ENCODE measurements at regions not wholly inside any gene's neighbourhood (a gene's known extent, or its start where the extent isn't known, plus 50 kb on each side); places are given as distances from the start of the nearest gene placed in this dataset.

- no peak overlapping the region for H2AK5ac ChIP-seq (ENCODE audit: low read length)
- H3K4me3 ChIP-seq (ENCODE audit: low read depth, low read length) = no peak overlapping the region
- no peak overlapping the region for H2BK120ac ChIP-seq (ENCODE audit: insufficient read depth, low read length, poor library complexity)
- H3K4me2 ChIP-seq (ENCODE audit: low read length) = no peak overlapping the region
- no peak overlapping the region for H3K4ac ChIP-seq (ENCODE audit: low read depth, low read length)
- no peaks in the 10 kb centered on the region for H3K4me1 ChIP-seq (ENCODE audit: control insufficient read depth in 1 of 2, insufficient read depth in 2 of 2, low read length in 2 of 2)
- no peak overlapping the region for H4K91ac ChIP-seq (ENCODE audit: low read depth, low read length)
- no peak overlapping the region for H2BK12ac ChIP-seq (ENCODE audit: low read length)
- no peak overlapping the region for H3K27ac ChIP-seq (ENCODE audit: low read depth, low read length)
- H4K8ac ChIP-seq (ENCODE audit: low read depth, low read length) = no peak overlapping the region
- no peak overlapping the region for H3K23ac ChIP-seq (ENCODE audit: low read length)
- WGBS (ENCODE audit: extremely low coverage, insufficient coverage, insufficient read length) = no CpG with 5 or more reads among the region's 2 CpGs
- no peak overlapping the region for H3K14ac ChIP-seq (ENCODE audit: low read length)
- no peak overlapping the region for H4K12ac ChIP-seq (ENCODE audit: low read depth, low read length)
- no peaks in the 10 kb centered on the region for H3K27me3 ChIP-seq (ENCODE audit: insufficient read depth, low read length)
- H2AFZ ChIP-seq (ENCODE audit: insufficient read depth, low read length, poor library complexity) = no peak overlapping the region
- no peaks in the 10 kb centered on the region for H3K9me3 ChIP-seq (ENCODE audit: insufficient read depth, low read depth, low read length)
- no peaks in the 10 kb centered on the region for H3K36me3 ChIP-seq (ENCODE audit: control insufficient read depth in 1 of 2, insufficient read depth in 2 of 2, low read length in 2 of 2)
- no peak overlapping the region for H3K9ac ChIP-seq (ENCODE audit: low read length)
- no peaks in the 10 kb centered on the region for H3K79me1 ChIP-seq (ENCODE audit: low read length)
- H3K79me2 ChIP-seq (ENCODE audit: control insufficient read depth, insufficient read depth, low read length, poor library complexity) = no peaks in the 10 kb centered on the region
- no peak overlapping the region for H3K18ac ChIP-seq (ENCODE audit: low read length)
- DNase-seq = no peak
- no peak overlapping the region for H2BK5ac ChIP-seq (ENCODE audit: low read depth, low read length, poor library complexity)
Observed at GRCh38 chr14:44446965-44447364, 60.1 kb downstream of the FSCB start.

DNA sequence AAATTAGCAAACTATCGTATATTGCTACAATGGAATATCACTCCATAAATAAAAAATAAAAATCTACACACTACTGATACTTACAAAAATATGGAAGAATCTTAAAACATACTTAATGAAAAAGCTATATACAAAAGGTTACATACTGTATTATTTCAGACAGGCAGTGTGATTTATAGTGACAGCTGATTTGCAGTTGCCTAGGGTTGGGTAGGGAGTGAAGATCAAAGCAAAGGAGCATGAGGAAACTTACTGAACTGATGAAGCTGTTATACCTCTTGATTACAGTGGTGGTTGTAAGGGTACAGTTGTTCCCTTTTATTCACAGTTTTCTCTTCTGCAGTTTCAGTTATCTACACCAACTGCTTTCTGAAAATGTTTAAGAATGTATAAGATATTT, 62.6 kb downstream of the FSCB start:
- no peak overlapping the region for H3K14ac ChIP-seq (ENCODE audit: low read length)
- no peak overlapping the region for H4K91ac ChIP-seq (ENCODE audit: low read depth, low read length)
- H3K18ac ChIP-seq (ENCODE audit: low read length) = no peak overlapping the region
- no peak overlapping the region for H3K4ac ChIP-seq (ENCODE audit: low read depth, low read length)
- no peak overlapping the region for H3K4me3 ChIP-seq (ENCODE audit: low read depth, low read length)
- no peaks in the 10 kb centered on the region for H3K36me3 ChIP-seq (ENCODE audit: control insufficient read depth in 1 of 2, insufficient read depth in 2 of 2, low read length in 2 of 2)
- H3K4me2 ChIP-seq (ENCODE audit: low read length) = no peak overlapping the region
- H4K12ac ChIP-seq (ENCODE audit: low read depth, low read length) = no peak overlapping the region
- no peaks in the 10 kb centered on the region for H3K27me3 ChIP-seq (ENCODE audit: insufficient read depth, low read length)
- no peak overlapping the region for H2BK120ac ChIP-seq (ENCODE audit: insufficient read depth, low read length, poor library complexity)
- no peak overlapping the region for H2AK5ac ChIP-seq (ENCODE audit: low read length)
- no CpG with 5 or more reads among the region's 1 CpG for WGBS (ENCODE audit: extremely low coverage, insufficient coverage, insufficient read length)
- no peak overlapping the region for H3K9ac ChIP-seq (ENCODE audit: low read length)
- no peaks in the 10 kb centered on the region for H3K79me1 ChIP-seq (ENCODE audit: low read length)
- no peak overlapping the region for H4K8ac ChIP-seq (ENCODE audit: low read depth, low read length)
- no peak overlapping the region for H3K27ac ChIP-seq (ENCODE audit: low read depth, low read length)
- no peak for DNase-seq
- no peak overlapping the region for H2BK5ac ChIP-seq (ENCODE audit: low read depth, low read length, poor library complexity)
- no peak overlapping the region for H3K23ac ChIP-seq (ENCODE audit: low read length)
- no peaks in the 10 kb centered on the region for H3K4me1 ChIP-seq (ENCODE audit: control insufficient read depth in 1 of 2, insufficient read depth in 2 of 2, low read length in 2 of 2)
- no peaks in the 10 kb centered on the region for H3K79me2 ChIP-seq (ENCODE audit: control insufficient read depth, insufficient read depth, low read length, poor library complexity)
- no peak overlapping the region for H2BK12ac ChIP-seq (ENCODE audit: low read length)
- H3K9me3 ChIP-seq (ENCODE audit: insufficient read depth, low read depth, low read length) = no peaks in the 10 kb centered on the region
- H2AFZ ChIP-seq (ENCODE audit: insufficient read depth, low read length, poor library complexity) = no peak overlapping the region

- H3K36me3 ChIP-seq (ENCODE audit: control insufficient read depth in 1 of 2, insufficient read depth in 2 of 2, low read length in 2 of 2) = no peaks in the 10 kb centered on the region
- no peak overlapping the region for H3K18ac ChIP-seq (ENCODE audit: low read length)
- H3K23ac ChIP-seq (ENCODE audit: low read length) = no peak overlapping the region
- no peak overlapping the region for H2BK120ac ChIP-seq (ENCODE audit: insufficient read depth, low read length, poor library complexity)
- no peak overlapping the region for H4K91ac ChIP-seq (ENCODE audit: low read depth, low read length)
- no peak overlapping the region for H2AK5ac ChIP-seq (ENCODE audit: low read length)
- no peak overlapping the region for H2AFZ ChIP-seq (ENCODE audit: insufficient read depth, low read length, poor library complexity)
- no peak overlapping the region for H2BK12ac ChIP-seq (ENCODE audit: low read length)
- no peak overlapping the region for H3K4me2 ChIP-seq (ENCODE audit: low read length)
- H3K9me3 ChIP-seq (ENCODE audit: insufficient read depth, low read depth, low read length) = no peaks in the 10 kb centered on the region
- no peak overlapping the region for H3K4me3 ChIP-seq (ENCODE audit: low read depth, low read length)
- H3K4ac ChIP-seq (ENCODE audit: low read depth, low read length) = no peak overlapping the region
- H3K4me1 ChIP-seq (ENCODE audit: control insufficient read depth in 1 of 2, insufficient read depth in 2 of 2, low read length in 2 of 2) = no peaks in the 10 kb centered on the region
- no peaks in the 10 kb centered on the region for H3K27me3 ChIP-seq (ENCODE audit: insufficient read depth, low read length)
- H3K27ac ChIP-seq (ENCODE audit: low read depth, low read length) = no peak overlapping the region
- no peaks in the 10 kb centered on the region for H3K79me2 ChIP-seq (ENCODE audit: control insufficient read depth, insufficient read depth, low read length, poor library complexity)
- no peak overlapping the region for H4K12ac ChIP-seq (ENCODE audit: low read depth, low read length)
- DNase-seq = no peak
- no peak overlapping the region for H3K14ac ChIP-seq (ENCODE audit: low read length)
- no peak overlapping the region for H3K9ac ChIP-seq (ENCODE audit: low read length)
- no peaks in the 10 kb centered on the region for H3K79me1 ChIP-seq (ENCODE audit: low read length)
- no peak overlapping the region for H4K8ac ChIP-seq (ENCODE audit: low read depth, low read length)
- no peak overlapping the region for H2BK5ac ChIP-seq (ENCODE audit: low read depth, low read length, poor library complexity)
Observed at GRCh38 chr14:44438936-44439335, 68.1 kb downstream of the FSCB start.

DNA sequence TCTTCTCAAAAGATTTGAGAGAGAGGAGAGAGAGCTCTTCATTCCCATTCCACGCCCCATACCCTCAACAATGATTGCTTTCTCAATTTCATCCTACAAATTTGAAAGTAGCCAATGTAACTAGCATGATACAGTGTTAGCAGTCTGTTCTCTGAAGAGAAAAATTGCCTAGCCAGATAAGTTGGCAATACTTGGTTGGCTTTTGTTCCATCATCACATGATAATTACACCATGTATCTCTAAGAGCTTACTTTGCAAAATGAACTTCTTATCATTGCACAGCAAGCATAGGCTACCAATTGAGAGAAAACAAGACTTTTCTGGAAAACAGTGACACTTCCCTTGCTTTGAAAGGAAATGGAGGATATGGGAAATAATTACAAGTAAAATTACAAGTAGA, 68.9 kb downstream of the FSCB start:
- Histone ChIP-seq H3K4me1 (ENCODE audit: control insufficient read depth in 1 of 2, insufficient read depth in 2 of 2, low read length in 2 of 2) (no peaks in the 10 kb centered on the region), H2AK5ac (ENCODE audit: low read length) (no peak overlapping the region), H3K27ac (ENCODE audit: low read depth, low read length) (no peak overlapping the region), H3K23ac (ENCODE audit: low read length) (no peak overlapping the region), H3K18ac (ENCODE audit: low read length) (no peak overlapping the region), H2AFZ (ENCODE audit: insufficient read depth, low read length, poor library complexity) (no peak overlapping the region), H3K36me3 (ENCODE audit: control insufficient read depth in 1 of 2, insufficient read depth in 2 of 2, low read length in 2 of 2) (no peaks in the 10 kb centered on the region), H2BK12ac (ENCODE audit: low read length) (no peak overlapping the region), H3K4me2 (ENCODE audit: low read length) (no peak overlapping the region), H3K9ac (ENCODE audit: low read length) (no peak overlapping the region), H4K91ac (ENCODE audit: low read depth, low read length) (no peak overlapping the region), H3K4me3 (ENCODE audit: low read depth, low read length) (no peak overlapping the region), H3K9me3 (ENCODE audit: insufficient read depth, low read depth, low read length) (no peaks in the 10 kb centered on the region), H3K79me2 (ENCODE audit: control insufficient read depth, insufficient read depth, low read length, poor library complexity) (no peaks in the 10 kb centered on the region), H3K79me1 (ENCODE audit: low read length) (no peaks in the 10 kb centered on the region), H3K14ac (ENCODE audit: low read length) (no peak overlapping the region), H2BK5ac (ENCODE audit: low read depth, low read length, poor library complexity) (no peak overlapping the region), H3K27me3 (ENCODE audit: insufficient read depth, low read length) (no peaks in the 10 kb centered on the region), H3K4ac (ENCODE audit: low read depth, low read length) (no peak overlapping the region), H4K12ac (ENCODE audit: low read depth, low read length) (no peak overlapping the region), H2BK120ac (ENCODE audit: insufficient read depth, low read length, poor library complexity) (no peak overlapping the region), H4K8ac (ENCODE audit: low read depth, low read length) (no peak overlapping the region)
- no CpG with 5 or more reads among the region's 1 CpG for WGBS (ENCODE audit: extremely low coverage, insufficient coverage, insufficient read length)
- no peak for DNase-seq

DNA sequence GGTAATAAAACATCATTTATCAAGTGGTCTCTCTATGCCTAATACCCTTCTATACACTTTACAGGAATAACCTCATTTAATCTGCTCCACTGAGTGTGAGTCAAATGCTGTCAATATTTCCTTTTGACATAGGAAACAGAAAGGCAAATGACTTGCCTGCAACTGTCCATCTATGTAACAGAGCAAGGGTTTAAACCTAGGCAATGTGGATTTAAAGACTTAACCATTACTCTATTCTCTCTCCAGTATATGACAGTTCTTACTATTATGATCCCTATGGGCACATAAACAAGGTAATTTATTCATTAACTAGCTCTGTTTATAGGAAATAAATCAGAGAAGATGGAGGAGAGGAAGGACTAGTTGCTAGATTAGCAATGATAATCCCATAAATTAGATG, 70.6 kb downstream of the FSCB start:
- no peak overlapping the region for H3K23ac ChIP-seq (ENCODE audit: low read length)

More for the DNA sequence above, 70.6 kb downstream of the FSCB start:
- Histone ChIP-seq H4K8ac (ENCODE audit: low read depth, low read length) (no peak overlapping the region), H4K12ac (ENCODE audit: low read depth, low read length) (no peak overlapping the region), H3K9me3 (ENCODE audit: insufficient read depth, low read depth, low read length) (no peaks in the 10 kb centered on the region), H3K14ac (ENCODE audit: low read length) (no peak overlapping the region), H2BK5ac (ENCODE audit: low read depth, low read length, poor library complexity) (no peak overlapping the region), H2AFZ (ENCODE audit: insufficient read depth, low read length, poor library complexity) (no peak overlapping the region), H2BK12ac (ENCODE audit: low read length) (no peak overlapping the region), H3K4me3 (ENCODE audit: low read depth, low read length) (no peak overlapping the region), H3K79me1 (ENCODE audit: low read length) (no peaks in the 10 kb centered on the region), H3K18ac (ENCODE audit: low read length) (no peak overlapping the region), H2AK5ac (ENCODE audit: low read length) (no peak overlapping the region), H2BK120ac (ENCODE audit: insufficient read depth, low read length, poor library complexity) (no peak overlapping the region), H3K27me3 (ENCODE audit: insufficient read depth, low read length) (no peaks in the 10 kb centered on the region), H3K79me2 (ENCODE audit: control insufficient read depth, insufficient read depth, low read length, poor library complexity) (no peaks in the 10 kb centered on the region), H3K4ac (ENCODE audit: low read depth, low read length) (no peak overlapping the region), H3K9ac (ENCODE audit: low read length) (no peak overlapping the region), H3K27ac (ENCODE audit: low read depth, low read length) (no peak overlapping the region), H3K4me1 (ENCODE audit: control insufficient read depth in 1 of 2, insufficient read depth in 2 of 2, low read length in 2 of 2) (no peaks in the 10 kb centered on the region), H3K36me3 (ENCODE audit: control insufficient read depth in 1 of 2, insufficient read depth in 2 of 2, low read length in 2 of 2) (no peaks in the 10 kb centered on the region), H3K4me2 (ENCODE audit: low read length) (no peak overlapping the region), H4K91ac (ENCODE audit: low read depth, low read length) (no peak overlapping the region)
- DNase-seq = no peak
